ENCODE measurements at regions not wholly inside any gene's neighbourhood (a gene's known extent, or its start where the extent isn't known, plus 50 kb on each side); places are given as distances from the start of the nearest gene placed in this dataset.

- TF ChIP-seq, protein P1, sequence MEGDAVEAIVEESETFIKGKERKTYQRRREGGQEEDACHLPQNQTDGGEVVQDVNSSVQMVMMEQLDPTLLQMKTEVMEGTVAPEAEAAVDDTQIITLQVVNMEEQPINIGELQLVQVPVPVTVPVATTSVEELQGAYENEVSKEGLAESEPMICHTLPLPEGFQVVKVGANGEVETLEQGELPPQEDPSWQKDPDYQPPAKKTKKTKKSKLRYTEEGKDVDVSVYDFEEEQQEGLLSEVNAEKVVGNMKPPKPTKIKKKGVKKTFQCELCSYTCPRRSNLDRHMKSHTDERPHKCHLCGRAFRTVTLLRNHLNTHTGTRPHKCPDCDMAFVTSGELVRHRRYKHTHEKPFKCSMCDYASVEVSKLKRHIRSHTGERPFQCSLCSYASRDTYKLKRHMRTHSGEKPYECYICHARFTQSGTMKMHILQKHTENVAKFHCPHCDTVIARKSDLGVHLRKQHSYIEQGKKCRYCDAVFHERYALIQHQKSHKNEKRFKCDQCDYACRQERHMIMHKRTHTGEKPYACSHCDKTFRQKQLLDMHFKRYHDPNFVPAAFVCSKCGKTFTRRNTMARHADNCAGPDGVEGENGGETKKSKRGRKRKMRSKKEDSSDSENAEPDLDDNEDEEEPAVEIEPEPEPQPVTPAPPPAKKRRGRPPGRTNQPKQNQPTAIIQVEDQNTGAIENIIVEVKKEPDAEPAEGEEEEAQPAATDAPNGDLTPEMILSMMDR (IDR thresholded peaks at IDR 0.05), result no peak
- TF ChIP-seq EP300 (IDR thresholded peaks at IDR 0.05), result no peak
Observed at GRCh38 chr3:59430341-59430740, 380.5 kb upstream of the CFAP20DC start.
